ACC112 (cell line): ENCODE measurements at regions not wholly inside any gene's neighbourhood (a gene's known extent, or its start where the extent isn't known, plus 50 kb on each side); places are given as distances from the start of the nearest gene placed in this dataset.
"Not testable (repeated sequence)": the region's sequence is repeated elsewhere in the genome, so short reads cannot be mapped to it uniquely, and the experiment has no call there.

Experiments used
- H2AFZ ChIP-seq: fragments of 200-600 bp; sonication (generic); one replicate; pipeline ENCODE4 v1.6.0; 2017; ENCODE audit warnings: antibody characterized with exemption, low read length; ENCODE audit not compliant: unreplicated experiment
- H3K27ac ChIP-seq: fragments of 200-600 bp; sonication (generic); 2 replicates; pipeline ENCODE4 v1.5.1; 2014; ENCODE audit warnings: low read depth, mild to moderate bottlenecking, antibody characterized with exemption, low read length, moderate library complexity
- H3K27me3 ChIP-seq: fragments of 200-600 bp; sonication (generic); 2 replicates; pipeline ENCODE4 v1.6.1; 2014; ENCODE audit warnings: mild to moderate bottlenecking, antibody characterized with exemption, low read length, moderate library complexity, mixed read lengths; ENCODE audit not compliant: insufficient read depth
- H3K36me3 ChIP-seq: fragments of 200-600 bp; sonication (generic); 2 replicates; pipeline ENCODE4 v1.6.1; 2016; ENCODE audit warnings: mild to moderate bottlenecking, antibody characterized with exemption, low read length, moderate library complexity, mixed read lengths; ENCODE audit not compliant: insufficient read depth
- H3K4me1 ChIP-seq: fragments of 200-600 bp; sonication (generic); one replicate; pipeline ENCODE4 v1.6.1; 2016; ENCODE audit warnings: low read length, mixed read lengths; ENCODE audit not compliant: insufficient read depth, unreplicated experiment, control insufficient read depth
- H3K4me3 ChIP-seq: fragments of 200-600 bp; sonication (generic); 2 replicates; pipeline ENCODE4 v1.5.1; 2014; ENCODE audit warnings: mild to moderate bottlenecking, low read depth, low read length
- H3K79me2 ChIP-seq: fragments of 200-600 bp; sonication (generic); one replicate; pipeline ENCODE4 v1.6.0; 2016; ENCODE audit warnings: low read length; ENCODE audit not compliant: control insufficient read depth, unreplicated experiment, insufficient read depth

- H3K36me3 ChIP-seq = no peaks in the 10 kb centered on the region
- H3K27me3 ChIP-seq = no peaks in the 10 kb centered on the region
- H3K27ac ChIP-seq = no peak overlapping the region
- H3K4me1 ChIP-seq = no peaks in the 10 kb centered on the region
- no peaks in the 10 kb centered on the region for H3K79me2 ChIP-seq
- no peak overlapping the region for H3K4me3 ChIP-seq
- H2AFZ ChIP-seq = no peak overlapping the region
Measured at GRCh38 chr10:111634191-111634590, 549.4 kb downstream of the GPAM start.

- H3K27me3 ChIP-seq = no peaks in the 10 kb centered on the region
Measured at GRCh38 chr10:111646021-111646420, 537.5 kb downstream of the GPAM start.

GRCh38 chr10:111648046-111648445 lies 535.5 kb downstream of the GPAM start:
- no peaks in the 10 kb centered on the region for H3K27me3 ChIP-seq
- no peak overlapping the region for H3K4me3 ChIP-seq
- H2AFZ ChIP-seq = no peak overlapping the region
- H3K27ac ChIP-seq = no peak overlapping the region
- H3K4me1 ChIP-seq = peaks cover 5% of the 10 kb centered on the region
- H3K79me2 ChIP-seq = no peaks in the 10 kb centered on the region
- H3K36me3 ChIP-seq = no peaks in the 10 kb centered on the region

More at GRCh38 chr10:111646021-111646420, 537.5 kb downstream of the GPAM start:
- H3K4me1 ChIP-seq = peaks cover 5% of the 10 kb centered on the region
- H3K27ac ChIP-seq = no peak overlapping the region
- H3K79me2 ChIP-seq = no peaks in the 10 kb centered on the region
- no peak overlapping the region for H2AFZ ChIP-seq
- H3K4me3 ChIP-seq = no peak overlapping the region
- no peaks in the 10 kb centered on the region for H3K36me3 ChIP-seq

- H3K27ac ChIP-seq, H3K79me2 ChIP-seq, H3K36me3 ChIP-seq, H3K4me1 ChIP-seq, H2AFZ ChIP-seq, H3K4me3 ChIP-seq, H3K27me3 ChIP-seq: not testable (repeated sequence)
Measured at GRCh38 chr10:111649080-111649479, 534.5 kb downstream of the GPAM start.

GRCh38 chr10:111650088-111650487 lies 533.5 kb downstream of the GPAM start:
- no peak overlapping the region for H3K4me3 ChIP-seq
- H2AFZ ChIP-seq = no peak overlapping the region

GRCh38 chr10:111656066-111656465 lies 527.5 kb downstream of the GPAM start:
- H3K4me1 ChIP-seq = no peaks in the 10 kb centered on the region
- no peak overlapping the region for H3K4me3 ChIP-seq
- H3K79me2 ChIP-seq = no peaks in the 10 kb centered on the region
- H3K27me3 ChIP-seq = no peaks in the 10 kb centered on the region
- H2AFZ ChIP-seq = no peak overlapping the region
- H3K27ac ChIP-seq = no peak overlapping the region
- no peaks in the 10 kb centered on the region for H3K36me3 ChIP-seq

More at GRCh38 chr10:111650088-111650487, 533.5 kb downstream of the GPAM start:
- Histone ChIP-seq H3K27ac (no peak overlapping the region), H3K36me3 (no peaks in the 10 kb centered on the region), H3K4me1 (peaks cover 5% of the 10 kb centered on the region), H3K27me3 (no peaks in the 10 kb centered on the region), H3K79me2 (no peaks in the 10 kb centered on the region)

GRCh38 chr10:111677759-111678158 lies 505.8 kb downstream of the GPAM start:
- H3K36me3 ChIP-seq = no peaks in the 10 kb centered on the region
- no peak overlapping the region for H2AFZ ChIP-seq
- no peaks in the 10 kb centered on the region for H3K79me2 ChIP-seq
- no peak overlapping the region for H3K27ac ChIP-seq
- no peak overlapping the region for H3K4me3 ChIP-seq
- no peaks in the 10 kb centered on the region for H3K27me3 ChIP-seq
- no peaks in the 10 kb centered on the region for H3K4me1 ChIP-seq

GRCh38 chr10:111686796-111687195 lies 496.8 kb downstream of the GPAM start:
- H3K4me1 ChIP-seq = no peaks in the 10 kb centered on the region
- no peak overlapping the region for H3K4me3 ChIP-seq
- no peaks in the 10 kb centered on the region for H3K79me2 ChIP-seq
- H3K27me3 ChIP-seq = no peaks in the 10 kb centered on the region
- no peaks in the 10 kb centered on the region for H3K36me3 ChIP-seq
- H3K27ac ChIP-seq = no peak overlapping the region
- no peak overlapping the region for H2AFZ ChIP-seq

GRCh38 chr10:111698711-111699110 lies 484.9 kb downstream of the GPAM start:
- Histone ChIP-seq H3K79me2 (no peaks in the 10 kb centered on the region), H3K4me1 (no peaks in the 10 kb centered on the region), H3K4me3 (no peak overlapping the region), H3K27me3 (no peaks in the 10 kb centered on the region), H3K27ac (no peak overlapping the region), H2AFZ (no peak overlapping the region), H3K36me3 (no peaks in the 10 kb centered on the region)

GRCh38 chr10:111703986-111704385 lies 479.6 kb downstream of the GPAM start:
- Histone ChIP-seq H3K27ac (peak overlapping the region; percentile 60; the same call in 1 of the 2 replicates), H3K4me1 (no peaks in the 10 kb centered on the region), H3K36me3 (no peaks in the 10 kb centered on the region), H3K79me2 (no peaks in the 10 kb centered on the region), H3K4me3 (no peak overlapping the region), H3K27me3 (no peaks in the 10 kb centered on the region), H2AFZ (no peak overlapping the region)

GRCh38 chr10:111705021-111705420 lies 478.5 kb downstream of the GPAM start:
- H3K27me3 ChIP-seq = no peaks in the 10 kb centered on the region
- no peak overlapping the region for H3K4me3 ChIP-seq
- no peaks in the 10 kb centered on the region for H3K79me2 ChIP-seq
- peak overlapping the region; percentile 67 for H3K27ac ChIP-seq
- H3K36me3 ChIP-seq = no peaks in the 10 kb centered on the region
- H3K4me1 ChIP-seq = no peaks in the 10 kb centered on the region
- no peak overlapping the region for H2AFZ ChIP-seq
